Neural cell (in vitro differentiated cells): ENCODE measurements at regions not wholly inside any gene's neighbourhood (a gene's known extent, or its start where the extent isn't known, plus 50 kb on each side); places are given as distances from the start of the nearest gene placed in this dataset.

Experiments used
- H2AFZ ChIP-seq: fragments of 200-600, 300-800 bp; sonication (generic), shearing (Covaris generic); 2 replicates; pipeline ENCODE4 v1.6.0; 2014; ENCODE audit warnings: low read depth, mild to moderate bottlenecking, antibody characterized with exemption, low read length, moderate library complexity
- H3F3A ChIP-seq: fragments of 200-600 bp; shearing (Covaris generic); 2 replicates; pipeline ENCODE4 v1.6.1; 2016; ENCODE audit warnings: mild to moderate bottlenecking, moderate library complexity, mixed read lengths, antibody characterized with exemption, low read length; ENCODE audit not compliant: insufficient read depth, poor library complexity, severe bottlenecking
- H3K27ac ChIP-seq: fragments of 200-600, 300-800 bp; sonication (generic), shearing (Covaris generic); 2 replicates; pipeline ENCODE4 v1.5.1; 2014; ENCODE audit warnings: mild to moderate bottlenecking, low read length, moderate library complexity
- H3K27me3 ChIP-seq: fragments of 300-800, 200-600 bp; sonication (generic), shearing (Covaris generic); 2 replicates; pipeline ENCODE4 v1.6.0; 2014; ENCODE audit warnings: mild to moderate bottlenecking, low read depth, low read length, moderate library complexity; ENCODE audit not compliant: insufficient read depth
- H3K36me3 ChIP-seq: fragments of 300-800, 200-600 bp; sonication (generic), shearing (Covaris generic); 2 replicates; pipeline ENCODE4 v1.5.1; 2014; ENCODE audit warnings: mild to moderate bottlenecking, antibody characterized with exemption, low read length, moderate library complexity; ENCODE audit not compliant: insufficient read depth
- H3K4me2 ChIP-seq: fragments of 300-800, 200-600 bp; sonication (generic), shearing (Covaris generic); 2 replicates; pipeline ENCODE4 v1.6.0; 2014; ENCODE audit warnings: mild to moderate bottlenecking, low read length
- H3K4me3 ChIP-seq: fragments of 300-800, 200-600 bp; sonication (generic), shearing (Covaris generic); 2 replicates; pipeline ENCODE4 v1.5.1; 2014; ENCODE audit warnings: mild to moderate bottlenecking, low read length, moderate library complexity
- H3K79me2 ChIP-seq: fragments of 200-600 bp; shearing (Covaris generic); replicated peaks from 2 replicates; pipeline ENCODE4 v1.6.0; 2014; ENCODE audit warnings: mild to moderate bottlenecking, low read length, moderate library complexity; ENCODE audit not compliant: insufficient read depth
- H3K9ac ChIP-seq: fragments of 300-800, 200-600 bp; sonication (generic), shearing (Covaris generic); 2 replicates; pipeline ENCODE4 v1.6.1; 2016; ENCODE audit warnings: mild to moderate bottlenecking, low read length, mixed read lengths
- H3K9me2 ChIP-seq: fragments of 200-600 bp; shearing (Covaris generic); 2 replicates; pipeline ENCODE4 v1.6.1; 2016; ENCODE audit warnings: mild to moderate bottlenecking, low read length, mixed read lengths; ENCODE audit not compliant: insufficient read depth
- H3K9me3 ChIP-seq: fragments of 200-600, 300-800 bp; sonication (generic), shearing (Covaris generic); 2 replicates; pipeline ENCODE4 v1.6.1; 2016; ENCODE audit warnings: mild to moderate bottlenecking, mixed run types, low read length, moderate library complexity, mixed read lengths
- H4K20me1 ChIP-seq: fragments of 200-600 bp; shearing (Covaris generic); 2 replicates; pipeline ENCODE4 v1.6.1; 2016; ENCODE audit warnings: mild to moderate bottlenecking, mixed run types; ENCODE audit not compliant: insufficient read depth
- CTCF ChIP-seq: fragments of 450-650 bp; IDR thresholded peaks from 2 replicates; pipeline ENCODE4 v1.5.1; 2014; ENCODE audit warnings: antibody characterized with exemption, mild to moderate bottlenecking, moderate library complexity; ENCODE audit not compliant: poor library complexity, severe bottlenecking
- EP300 ChIP-seq: fragments of 450-650 bp; conservative IDR thresholded peaks from 2 replicates; pipeline ENCODE4 v1.6.1; 2014; ENCODE audit warnings: antibody characterized with exemption, mild to moderate bottlenecking, moderate library complexity; ENCODE audit not compliant: poor library complexity, severe bottlenecking
- EZH2 ChIP-seq: fragments of 200-600, 300-800 bp; shearing (Covaris generic), sonication (generic); IDR thresholded peaks from 2 replicates; pipeline ENCODE4 v1.6.1; 2014; ENCODE audit warnings: antibody characterized with exemption, low read length, borderline replicate concordance, mild to moderate bottlenecking; ENCODE audit not compliant: insufficient read depth, poor library complexity, severe bottlenecking
- MXI1 ChIP-seq: fragments of 450-650 bp; conservative IDR thresholded peaks from 2 replicates; pipeline ENCODE4 v1.6.1; 2014; ENCODE audit warnings: antibody characterized with exemption, mild to moderate bottlenecking; ENCODE audit not compliant: poor library complexity, severe bottlenecking
- POLR2AphosphoS5 ChIP-seq: IDR thresholded peaks from 2 replicates; pipeline ENCODE4 v1.6.1; 2012
- RAD21 ChIP-seq: fragments of 450-650 bp; conservative IDR thresholded peaks from 2 replicates; pipeline ENCODE4 v1.6.1; 2014; ENCODE audit warnings: antibody characterized with exemption, mild to moderate bottlenecking, moderate library complexity
- REST ChIP-seq: IDR thresholded peaks from 2 replicates; pipeline ENCODE4 v1.6.1; 2012; ENCODE audit warnings: borderline replicate concordance
- SMC3 ChIP-seq: fragments of 450-650 bp; conservative IDR thresholded peaks from 2 replicates; pipeline ENCODE4 v1.6.1; 2014; ENCODE audit warnings: antibody characterized with exemption, mild to moderate bottlenecking, moderate library complexity; ENCODE audit not compliant: poor library complexity
- TAF1 ChIP-seq: IDR thresholded peaks from 2 replicates; pipeline ENCODE4 v1.6.1; 2012; ENCODE audit warnings: low read depth

- Histone ChIP-seq H3K79me2 (no peaks in the 10 kb centered on the region), H3K9me3 (no peaks in the 10 kb centered on the region), H3K4me3 (no peak overlapping the region), H2AFZ (no peak overlapping the region), H3F3A (no peaks in the 10 kb centered on the region), H4K20me1 (no peaks in the 10 kb centered on the region), H3K36me3 (no peaks in the 10 kb centered on the region), H3K9ac (no peak overlapping the region), H3K4me2 (no peak overlapping the region), H3K27me3 (no peaks in the 10 kb centered on the region), H3K9me2 (no peaks in the 10 kb centered on the region), H3K27ac (no peak overlapping the region)
- no peak for TF ChIP-seq REST
- no peak for TF ChIP-seq RAD21
- TF ChIP-seq MXI1: no peak
- TF ChIP-seq SMC3: no peak
- no peak for TF ChIP-seq CTCF
- TF ChIP-seq EZH2: no peak
Observed at GRCh38 chr18:66990909-66991308, 387.0 kb upstream of the CDH19 start.

GRCh38 chr18:66979009-66979408, 375.1 kb upstream of the CDH19 start:
- no peak overlapping the region for H3K9ac ChIP-seq
- no peaks in the 10 kb centered on the region for H3K9me2 ChIP-seq
- H3K79me2 ChIP-seq: no peaks in the 10 kb centered on the region
- H2AFZ ChIP-seq: no peak overlapping the region
- no peak overlapping the region for H3K4me2 ChIP-seq
- no peaks in the 10 kb centered on the region for H4K20me1 ChIP-seq
- no peaks in the 10 kb centered on the region for H3F3A ChIP-seq
- no peak overlapping the region for H3K4me3 ChIP-seq
- no peaks in the 10 kb centered on the region for H3K27me3 ChIP-seq
- H3K36me3 ChIP-seq: no peaks in the 10 kb centered on the region
- TF ChIP-seq SMC3 (no peak), REST (no peak), POLR2AphosphoS5 (no peak), TAF1 (no peak), EZH2 (no peak), CTCF (no peak), RAD21 (no peak), MXI1 (no peak), EP300 (no peak)
- H3K27ac ChIP-seq: no peak overlapping the region
- H3K9me3 ChIP-seq: no peaks in the 10 kb centered on the region
